Keratinocyte (primary cell): ENCODE measurements at regions not wholly inside any gene's neighbourhood (a gene's known extent, or its start where the extent isn't known, plus 50 kb on each side); places are given as distances from the start of the nearest gene placed in this dataset.

ENCODE experiments used
- DNase-seq: peaks from one replicate; pipeline ENCODE4 v3.0.0-alpha.2; 2011; ENCODE audit warnings: low read depth, missing footprints, low spot score
- FAIRE-seq: peaks from 2 replicates; lab custom pipeline; 2011; peaks lifted over from hg19 to GRCh38; lab: Jason Lieb, UNC
- H2AFZ ChIP-seq: 2 replicates; pipeline ENCODE4 v1.6.0; 2012; ENCODE audit warnings: low read length, control low read depth, inconsistent platforms; ENCODE audit not compliant: control insufficient read depth
- H3K27ac ChIP-seq: 2 replicates; pipeline ENCODE4 v1.5.1; 2011; ENCODE audit warnings: low read length; ENCODE audit not compliant: control insufficient read depth, insufficient read depth
- H3K27me3 ChIP-seq: 3 replicates; pipeline ENCODE4 v1.6.0; 2011; ENCODE audit warnings: low read length; ENCODE audit not compliant: control insufficient read depth, insufficient read depth; ENCODE audit errors: extremely low read depth
- H3K36me3 ChIP-seq, 2 experiments: 2 replicates in 1 of 2; 3 replicates in 1 of 2; pipeline ENCODE4 v1.5.1; 2011; ENCODE audit warnings: low read length in 2 of 2, mild to moderate bottlenecking in 1 of 2; ENCODE audit not compliant: control insufficient read depth in 2 of 2, insufficient read depth in 2 of 2; ENCODE audit errors: extremely low read depth in 1 of 2
- H3K4me1 ChIP-seq: 3 replicates; pipeline ENCODE4 v1.5.1; 2011; ENCODE audit warnings: low read length; ENCODE audit not compliant: control insufficient read depth, insufficient read depth; ENCODE audit errors: extremely low read depth
- H3K4me2 ChIP-seq: 3 replicates; pipeline ENCODE4 v1.6.0; 2011; ENCODE audit warnings: low read depth, low read length; ENCODE audit not compliant: control insufficient read depth, insufficient read depth; ENCODE audit errors: extremely low read depth
- H3K4me3 ChIP-seq, 3 experiments: fragments of 200-600 bp in 1 of 3; sonication (generic) in 1 of 3; 2 replicates in 2 of 3; 3 replicates in 1 of 3; pipeline ENCODE4 v1.5.1; 2011 to 2016; ENCODE audit warnings: low read length in 3 of 3, mild to moderate bottlenecking in 3 of 3, control low read depth in 2 of 3, inconsistent platforms in 1 of 3, low read depth in 1 of 3, mixed read lengths in 1 of 3, mixed run types in 1 of 3, moderate library complexity in 1 of 3; ENCODE audit not compliant: control insufficient read depth in 2 of 3, insufficient read depth in 2 of 3; ENCODE audit errors: extremely low read depth in 1 of 3
- H3K79me2 ChIP-seq: 2 replicates; pipeline ENCODE4 v1.6.0; 2012; ENCODE audit warnings: low read length; ENCODE audit not compliant: control insufficient read depth, insufficient read depth
- H3K9ac ChIP-seq: 3 replicates; pipeline ENCODE4 v1.6.0; 2011; ENCODE audit warnings: low read length; ENCODE audit not compliant: control insufficient read depth, insufficient read depth; ENCODE audit errors: extremely low read depth
- H3K9me1 ChIP-seq: 3 replicates; pipeline ENCODE4 v1.6.0; 2011; ENCODE audit warnings: low read length; ENCODE audit not compliant: control insufficient read depth, insufficient read depth; ENCODE audit errors: extremely low read depth
- H3K9me3 ChIP-seq: 2 replicates; pipeline ENCODE4 v1.5.1; 2012; ENCODE audit warnings: low read depth, low read length; ENCODE audit not compliant: control insufficient read depth
- H4K20me1 ChIP-seq: 3 replicates; pipeline ENCODE4 v1.6.0; 2011; ENCODE audit warnings: low read length; ENCODE audit not compliant: control insufficient read depth, insufficient read depth; ENCODE audit errors: extremely low read depth
- CTCF ChIP-seq, 3 experiments: IDR thresholded peaks in 1 of 3; conservative IDR thresholded peaks in 1 of 3; optimal IDR thresholded peaks in 1 of 3; 2 replicates in 2 of 3; 3 replicates in 1 of 3; pipeline versions ENCODE3 to v1.5.1; 2011; ENCODE audit warnings: low read length in 3 of 3, mild to moderate bottlenecking in 3 of 3, moderate library complexity in 2 of 3, control low read depth in 1 of 3, inconsistent platforms in 1 of 3; ENCODE audit not compliant: insufficient read depth in 2 of 3; ENCODE audit errors: extremely low read depth in 1 of 3
- EZH2 ChIP-seq: IDR thresholded peaks from one replicate; pipeline ENCODE4 v1.6.1; 2012; ENCODE audit warnings: inconsistent platforms, mild to moderate bottlenecking, low read length, moderate library complexity
- dilution Hi-C: fragments of 300-500 bp; cut with MboI; formaldehyde crosslinking; loops from one replicate; pipeline ENCODE4 v1.7.0; 2020; ENCODE audit warnings: low sequenced_read_pairs; ENCODE audit not compliant: extremely low pct_ligation_motif_present

DNA sequence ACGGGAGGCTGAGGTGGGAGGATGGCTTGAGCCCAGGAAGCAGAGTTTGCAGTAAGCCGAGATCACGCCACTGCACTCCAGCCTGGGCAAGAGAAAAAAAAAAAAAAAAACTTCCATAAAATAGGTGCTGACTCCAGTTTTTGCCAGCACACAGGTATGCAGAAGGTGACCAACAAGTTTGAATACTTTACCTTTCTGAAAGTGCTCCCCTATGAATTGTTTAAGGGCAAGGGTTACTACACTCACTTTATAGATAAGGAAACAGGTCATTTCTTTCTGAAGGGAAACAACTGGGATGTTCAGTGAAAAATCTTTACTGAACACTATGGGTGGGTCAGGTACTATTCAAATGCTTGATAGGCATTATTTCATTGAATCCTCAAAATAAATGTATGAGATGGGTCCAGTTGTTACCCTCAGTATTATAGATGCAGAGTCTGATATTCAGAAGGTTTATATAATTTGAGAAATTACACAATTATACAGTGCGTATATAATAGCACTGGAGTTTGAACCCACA, 538.5 kb downstream of the INSC start:
- peaks cover 3% of the 10 kb centered on the region for H3K4me1 ChIP-seq
- TF ChIP-seq CTCF (optimal IDR thresholded peaks at IDR 0.05 in 1 of 3, IDR thresholded peaks at IDR 0.05 in 1 of 3, conservative IDR thresholded peaks at IDR 0.05 in 1 of 3; ENCODE audit: extremely low read depth in 1 of 3, insufficient read depth in 2 of 3, low read length in 3 of 3) (no peak), EZH2 (no peak)
- H3K4me3 ChIP-seq: no peak overlapping the region
- H3K27me3 ChIP-seq: no peaks in the 10 kb centered on the region
- H3K9ac ChIP-seq: no peak overlapping the region
- no peaks in the 10 kb centered on the region for H3K36me3 ChIP-seq
- dilution Hi-C loops: no loop called here
- H3K9me3 ChIP-seq: no peaks in the 10 kb centered on the region
- H3K9me1 ChIP-seq: no peaks in the 10 kb centered on the region
- H3K4me2 ChIP-seq: no peak overlapping the region
- no peak overlapping the region for H2AFZ ChIP-seq
- no peaks in the 10 kb centered on the region for H4K20me1 ChIP-seq
- H3K27ac ChIP-seq: no peak overlapping the region
- FAIRE-seq (no peak), DNase-seq (no peak)
- no peaks in the 10 kb centered on the region for H3K79me2 ChIP-seq

- Histone ChIP-seq H3K27me3 (no peaks in the 10 kb centered on the region), H3K36me3 (no peaks in the 10 kb centered on the region), H3K4me3 (no peak overlapping the region), H3K27ac (no peak overlapping the region), H3K4me1 (peaks cover 3% of the 10 kb centered on the region), H3K9me3 (no peaks in the 10 kb centered on the region), H3K9ac (no peak overlapping the region), H4K20me1 (no peaks in the 10 kb centered on the region), H2AFZ (no peak overlapping the region), H3K9me1 (no peaks in the 10 kb centered on the region), H3K4me2 (no peak overlapping the region), H3K79me2 (no peaks in the 10 kb centered on the region)
- dilution Hi-C loops: no loop called here
- no peak for DNase-seq
- TF ChIP-seq CTCF (optimal IDR thresholded peaks at IDR 0.05 in 1 of 3, IDR thresholded peaks at IDR 0.05 in 1 of 3, conservative IDR thresholded peaks at IDR 0.05 in 1 of 3; ENCODE audit: extremely low read depth in 1 of 3, insufficient read depth in 2 of 3, low read length in 3 of 3) (no peak), EZH2 (no peak)
- FAIRE-seq: no peak
Measured at GRCh38 chr11:15654451-15654850, 539.7 kb downstream of the INSC start.
